Stimulated activated CD4-positive, alpha-beta T cell treated with anti-CD3 and anti-CD28 coated beads, TNF-alpha, amount 100 ng/mL, for 24 hours (primary cell): ENCODE measurements at regions not wholly inside any gene's neighbourhood (a gene's known extent, or its start where the extent isn't known, plus 50 kb on each side); places are given as distances from the start of the nearest gene placed in this dataset.

Experiments
- DNase-seq, 3 experiments: peaks; one replicate each; pipeline ENCODE4 v3.0.0-alpha.2; 2020; ENCODE audit warnings: low read depth in 3 of 3

- DNase-seq, result no peak
Observed at GRCh38 chr11:105193260-105193659, 53.7 kb upstream of the CARD18 start.

GRCh38 chr11:105192115-105192514 is 52.5 kb upstream of the CARD18 start:
- no peak for DNase-seq

GRCh38 chr11:105189581-105189980 is 50.0 kb upstream of the CARD18 start:
- DNase-seq, result no peak
